H1 (cell line): ENCODE measurements at regions not wholly inside any gene's neighbourhood (a gene's known extent, or its start where the extent isn't known, plus 50 kb on each side); places are given as distances from the start of the nearest gene placed in this dataset.

ENCODE experiments used
- CTCF ChIA-PET: fragments of 300-600 bp; sonication (Branson Sonifier 250); formaldehyde crosslinking; loops from one replicate; lab custom pipeline; 2021; ENCODE audit not compliant: partially characterized antibody; lab: Charles Lee
- POLR2A ChIA-PET: fragments of 300-600 bp; sonication (Branson Sonifier 250); formaldehyde crosslinking; loops from one replicate; lab custom pipeline; 2021; ENCODE audit warnings: inconsistent platforms; ENCODE audit not compliant: partially characterized antibody; lab: Charles Lee
- DNase-seq, 2 experiments: peaks; one replicate each; pipeline versions ENCODE4 v3.0.0 to v3.0.0-alpha.2; 2010 to 2022; ENCODE audit warnings: low spot score in 2 of 2, low read depth in 1 of 2, mixed read lengths in 1 of 2
- FAIRE-seq: peaks from 2 replicates; lab custom pipeline; 2011; peaks lifted over from hg19 to GRCh38; lab: Jason Lieb, UNC
- H2AFZ ChIP-seq: 2 replicates; pipeline ENCODE4 v1.8.1; 2012; ENCODE audit warnings: low read length, inconsistent platforms
- H2AK5ac ChIP-seq: 2 replicates; pipeline ENCODE4 v1.6.1; 2013; ENCODE audit warnings: low read depth, low read length
- H2BK120ac ChIP-seq: replicated peaks from 2 replicates; pipeline ENCODE3; 2013; ENCODE audit warnings: low read depth, low read length, inconsistent platforms
- H2BK12ac ChIP-seq: 2 replicates; pipeline ENCODE4 v1.6.1; 2013; ENCODE audit warnings: low read depth, low read length
- H2BK15ac ChIP-seq: 2 replicates; pipeline ENCODE4 v1.6.1; 2013; ENCODE audit warnings: low read length
- H2BK20ac ChIP-seq: 2 replicates; pipeline ENCODE4 v1.6.1; 2013; ENCODE audit warnings: low read length
- H2BK5ac ChIP-seq: 2 replicates; pipeline ENCODE4 v1.6.1; 2013; ENCODE audit warnings: low read depth, low read length
- H3K14ac ChIP-seq: 2 replicates; pipeline ENCODE4 v1.6.1; 2013; ENCODE audit warnings: inconsistent platforms; ENCODE audit not compliant: insufficient read length
- H3K18ac ChIP-seq: 2 replicates; pipeline ENCODE4 v1.6.1; 2013; ENCODE audit warnings: low read length; ENCODE audit errors: extremely low read depth
- H3K23ac ChIP-seq: 2 replicates; pipeline ENCODE4 v1.6.1; 2013; ENCODE audit warnings: inconsistent platforms; ENCODE audit not compliant: insufficient read length
- H3K23me2 ChIP-seq: 2 replicates; pipeline ENCODE4 v1.6.1; 2013; ENCODE audit warnings: low read depth, low read length
- H3K27ac ChIP-seq: 2 replicates; pipeline ENCODE4 v1.6.1; 2011; ENCODE audit warnings: low read depth, low read length, inconsistent platforms
- H3K27me3 ChIP-seq, 4 experiments: replicated peaks in 1 of 4; 1 replicate in 1 of 4; 2 replicates in 3 of 4; pipeline versions ENCODE4 v1.6.1 to v1.8.1; 2011 to 2013; ENCODE audit warnings: low read length in 3 of 4, mild to moderate bottlenecking in 3 of 4, inconsistent platforms in 2 of 4, mixed read lengths in 2 of 4, moderate library complexity in 1 of 4; ENCODE audit not compliant: control insufficient read depth in 3 of 4, insufficient read depth in 3 of 4; ENCODE audit errors: extremely low read depth in 1 of 4
- H3K36me3 ChIP-seq, 4 experiments: 2 replicates each; pipeline versions ENCODE4 v1.6.1 to v1.8.1; 2011 to 2013; ENCODE audit warnings: mild to moderate bottlenecking in 4 of 4, low read length in 3 of 4, moderate library complexity in 2 of 4, control low read depth in 1 of 4, inconsistent platforms in 1 of 4; ENCODE audit not compliant: insufficient read depth in 4 of 4, control insufficient read depth in 2 of 4
- H3K4ac ChIP-seq: replicated peaks from 2 replicates; pipeline ENCODE3; 2013; ENCODE audit warnings: low read length, low read depth, mixed read lengths, inconsistent platforms; ENCODE audit not compliant: insufficient read length
- H3K4me1 ChIP-seq, 4 experiments: replicated peaks in 1 of 4; 1 replicate in 1 of 4; 2 replicates in 3 of 4; pipeline versions ENCODE4 v1.6.1 to v1.8.1; 2011 to 2013; ENCODE audit warnings: low read length in 3 of 4, inconsistent platforms in 2 of 4, mixed read lengths in 1 of 4; ENCODE audit not compliant: insufficient read depth in 4 of 4, control insufficient read depth in 3 of 4
- H3K4me2 ChIP-seq, 2 experiments: 2 replicates each; pipeline versions ENCODE4 v1.6.1 to v1.8.1; 2011 to 2013; ENCODE audit warnings: low read depth in 2 of 2, low read length in 2 of 2, control low read depth in 1 of 2, inconsistent platforms in 1 of 2, mild to moderate bottlenecking in 1 of 2; ENCODE audit not compliant: insufficient read depth in 1 of 2
- H3K4me3 ChIP-seq, 4 experiments: fragments of 200-600, 300-600 bp in 1 of 4; sonication (generic), shearing (Covaris generic), sonication (Bioruptor Twin) in 1 of 4; 2 replicates each; pipeline versions ENCODE4 v1.5.1 to v1.8.1; 2011 to 2016; ENCODE audit warnings: low read length in 4 of 4, low read depth in 3 of 4, control low read depth in 2 of 4, inconsistent platforms in 2 of 4, mild to moderate bottlenecking in 2 of 4, mixed read lengths in 1 of 4, moderate library complexity in 1 of 4; ENCODE audit not compliant: insufficient read depth in 2 of 4; ENCODE audit errors: extremely low read depth in 1 of 4
- H3K56ac ChIP-seq: replicated peaks from 2 replicates; pipeline ENCODE3; 2013; ENCODE audit warnings: low read depth, mild to moderate bottlenecking, mixed read lengths, low read length, inconsistent platforms; ENCODE audit not compliant: insufficient read length
- H3K79me1 ChIP-seq: 2 replicates; pipeline ENCODE4 v1.6.1; 2013; ENCODE audit warnings: low read depth, low read length, control low read depth
- H3K79me2 ChIP-seq, 2 experiments: 2 replicates each; pipeline versions ENCODE4 v1.6.1 to v1.8.1; 2012 to 2013; ENCODE audit warnings: low read length in 2 of 2, mild to moderate bottlenecking in 2 of 2, inconsistent platforms in 1 of 2; ENCODE audit not compliant: insufficient read depth in 2 of 2, control insufficient read depth in 1 of 2
- H3K9ac ChIP-seq, 4 experiments: replicated peaks in 1 of 4; 1 replicate in 1 of 4; 2 replicates in 3 of 4; pipeline versions ENCODE4 v1.6.1 to v1.8.1; 2011 to 2013; ENCODE audit warnings: low read depth in 3 of 4, low read length in 3 of 4, control low read depth in 2 of 4, mild to moderate bottlenecking in 2 of 4, moderate library complexity in 2 of 4, inconsistent platforms in 1 of 4; ENCODE audit errors: extremely low read depth in 1 of 4
- H3K9me3 ChIP-seq, 2 experiments: 2 replicates each; pipeline versions ENCODE4 v1.6.1 to v1.8.1; 2012 to 2013; ENCODE audit warnings: mild to moderate bottlenecking in 2 of 2, moderate library complexity in 2 of 2, control low read depth in 1 of 2, inconsistent platforms in 1 of 2, low read depth in 1 of 2, low read length in 1 of 2, mixed read lengths in 1 of 2; ENCODE audit not compliant: insufficient read depth in 2 of 2
- H4K20me1 ChIP-seq, 2 experiments: replicated peaks in 1 of 2; 2 replicates each; pipeline versions ENCODE3 to v1.8.1; 2011 to 2013; ENCODE audit warnings: inconsistent platforms in 2 of 2, low read length in 2 of 2, mild to moderate bottlenecking in 1 of 2; ENCODE audit not compliant: insufficient read depth in 2 of 2, control insufficient read depth in 1 of 2
- H4K5ac ChIP-seq: 2 replicates; pipeline ENCODE4 v1.6.1; 2013; ENCODE audit warnings: low read length, low read depth, mixed read lengths, inconsistent platforms; ENCODE audit not compliant: insufficient read length
- H4K8ac ChIP-seq: 2 replicates; pipeline ENCODE4 v1.8.0; 2013; ENCODE audit warnings: mild to moderate bottlenecking, moderate library complexity, low read length, inconsistent platforms; ENCODE audit not compliant: insufficient read depth; ENCODE audit errors: extremely low read depth
- H4K91ac ChIP-seq: replicated peaks from 2 replicates; pipeline ENCODE3; 2013; ENCODE audit warnings: low read length, mixed read lengths, inconsistent platforms; ENCODE audit not compliant: insufficient read length
- ATF3 ChIP-seq: IDR thresholded peaks from 2 replicates; pipeline ENCODE4 v1.6.1; 2011; ENCODE audit warnings: low read depth, mild to moderate bottlenecking, low read length; ENCODE audit not compliant: insufficient read depth
- BCL11A ChIP-seq, 2 experiments: IDR thresholded peaks; one replicate each; pipeline ENCODE4 v1.6.1; 2011; ENCODE audit warnings: low read depth in 2 of 2, low read length in 2 of 2, mild to moderate bottlenecking in 2 of 2
- SP1 ChIP-seq: IDR thresholded peaks from 2 replicates; pipeline ENCODE4 v1.6.1; 2011; ENCODE audit warnings: low read depth, low read length
- SP4 ChIP-seq: IDR thresholded peaks from 2 replicates; pipeline ENCODE4 v1.6.1; 2012; ENCODE audit warnings: low read length, inconsistent platforms
- WGBS, 2 experiments: shearing (Covaris generic) in 1 of 2; methylation state at CpG; one replicate each; pipeline versions ENCODE4 v1.1.6 to v1.1.7; 2013 to 2015; ENCODE audit warnings: low lambda C conversion rate in 2 of 2, mixed read lengths in 2 of 2, inconsistent platforms in 1 of 2, low coverage in 1 of 2, missing lambda C conversion rate in 1 of 2; ENCODE audit not compliant: insufficient replicate concordance in 2 of 2, insufficient coverage in 1 of 2, insufficient read length in 1 of 2; ENCODE audit errors: extremely low coverage in 1 of 2, missing lambda C conversion rate in 1 of 2; 5-methylcytosine and 5-hydroxymethylcytosine counted together

- H3K4me2 ChIP-seq: no peak overlapping the region
- no peak overlapping the region for H3K23ac ChIP-seq
- peaks cover 0 to 5% of the 10 kb centered on the region in 2 experiments; a peak in 1 of 4 replicates for H3K9me3 ChIP-seq
- ChIA-PET POLR2A (no interaction called here), CTCF (interaction anchor here (0.6 to 1.4 kb wide), 2 partner anchors 19 to 21 kb away, joined by 4 to 5 read pairs; no protein-coding TSS in a partner anchor)
- H4K8ac ChIP-seq: no peak overlapping the region
- H2BK120ac ChIP-seq: no peak overlapping the region
- H3K9ac ChIP-seq: no peak overlapping the region
- no peak overlapping the region for H2AFZ ChIP-seq
- H2BK5ac ChIP-seq: no peak overlapping the region
- DNase-seq (no peak), FAIRE-seq (no peak)
- no peak overlapping the region for H2BK20ac ChIP-seq
- H3K27ac ChIP-seq: no peak overlapping the region
- no peaks in the 10 kb centered on the region for H4K20me1 ChIP-seq
- no peak overlapping the region for H2BK15ac ChIP-seq
- H3K27me3 ChIP-seq: no peaks in the 10 kb centered on the region
- H3K23me2 ChIP-seq: no peaks in the 10 kb centered on the region
- H3K36me3 ChIP-seq: no peaks in the 10 kb centered on the region
- H3K56ac ChIP-seq: no peak overlapping the region
- TF ChIP-seq SP4 (no peak), ATF3 (no peak), SP1 (no peak), BCL11A (IDR thresholded peaks at IDR 0.05; ENCODE audit: low read depth in 2 of 2, low read length in 2 of 2) (no peak)
- TF ChIP-seq, all 59 proteins: peak for 0
- Histone ChIP-seq H2BK12ac (no peak overlapping the region), H3K4me1 (no peaks in the 10 kb centered on the region), H3K14ac (no peak overlapping the region), H3K18ac (no peak overlapping the region), H4K91ac (no peak overlapping the region), H3K4me3 (no peak overlapping the region), H2AK5ac (no peak overlapping the region), H3K79me1 (no peaks in the 10 kb centered on the region), H3K4ac (no peak overlapping the region), H4K5ac (no peak overlapping the region), H3K79me2 (no peaks in the 10 kb centered on the region)
- 85% methylated on average over 2 of the region's 2 CpGs; no CpG with 5 or more reads in 1 of the 2 experiments for WGBS, 2 experiments
Observed at GRCh38 chr11:127919206-127920000, 668.0 kb downstream of the ETS1 start.
